Hepatocyte (in vitro differentiated cells): ENCODE measurements at regions not wholly inside any gene's neighbourhood (a gene's known extent, or its start where the extent isn't known, plus 50 kb on each side); places are given as distances from the start of the nearest gene placed in this dataset.

Source experiments
- DNase-seq: peaks from one replicate; pipeline ENCODE4 v3.0.0-alpha.2; 2016; ENCODE audit warnings: low spot score
- H2AFZ ChIP-seq: fragments of 200-600 bp; sonication (generic); 2 replicates; pipeline ENCODE4 v1.6.0; 2016; ENCODE audit warnings: antibody characterized with exemption, mild to moderate bottlenecking
- H3K27ac ChIP-seq: fragments of 200-600 bp; sonication (generic); 2 replicates; pipeline ENCODE4 v1.5.1; 2016; ENCODE audit warnings: mild to moderate bottlenecking
- H3K27me3 ChIP-seq: fragments of 200-600 bp; sonication (generic); 2 replicates; pipeline ENCODE4 v1.6.1; 2016
- H3K36me3 ChIP-seq: fragments of 200-600 bp; sonication (generic); replicated peaks from 2 replicates; pipeline ENCODE4 v1.5.1; 2016; ENCODE audit warnings: low read depth; ENCODE audit not compliant: insufficient read depth
- H3K4me1 ChIP-seq: fragments of 200-600 bp; sonication (generic); 2 replicates; pipeline ENCODE4 v1.5.1; 2016; ENCODE audit warnings: mild to moderate bottlenecking, moderate library complexity; ENCODE audit not compliant: insufficient read depth
- H3K4me2 ChIP-seq: fragments of 200-600 bp; sonication (generic); 2 replicates; pipeline ENCODE4 v1.6.0; 2016
- H3K4me3 ChIP-seq: fragments of 200-600 bp; sonication (generic); 2 replicates; pipeline ENCODE4 v1.5.1; 2016; ENCODE audit warnings: mild to moderate bottlenecking
- H3K79me2 ChIP-seq: fragments of 200-600 bp; sonication (generic); 2 replicates; pipeline ENCODE4 v1.6.0; 2017; ENCODE audit warnings: mild to moderate bottlenecking
- H3K9me2 ChIP-seq: fragments of 200-600 bp; sonication (generic); replicated peaks from 2 replicates; pipeline ENCODE4 v1.6.0; 2017; ENCODE audit warnings: mild to moderate bottlenecking; ENCODE audit not compliant: insufficient read depth
- H3K9me3 ChIP-seq: fragments of 200-600 bp; sonication (generic); 2 replicates; pipeline ENCODE4 v1.5.1; 2016; ENCODE audit warnings: low read depth, mild to moderate bottlenecking
- H4K20me1 ChIP-seq: fragments of 200-600 bp; sonication (generic); 2 replicates; pipeline ENCODE4 v1.6.0; 2016; ENCODE audit warnings: mild to moderate bottlenecking; ENCODE audit not compliant: insufficient read depth, poor library complexity, severe bottlenecking
- EZH2 ChIP-seq: fragments of 200-600 bp; sonication (generic); IDR thresholded peaks from 2 replicates; pipeline ENCODE4 v1.6.1; 2016; ENCODE audit warnings: antibody characterized with exemption, mild to moderate bottlenecking, borderline replicate concordance
- EZH2phosphoT487 ChIP-seq: fragments of 200-600 bp; sonication (generic); IDR thresholded peaks from one replicate; pipeline ENCODE4 v1.6.1; 2018; ENCODE audit warnings: antibody characterized with exemption, mild to moderate bottlenecking, low read depth, moderate library complexity; ENCODE audit not compliant: unreplicated experiment, severe bottlenecking
- WGBS: methylation state at CpG from one replicate; pipeline ENCODE4 v1.1.6; 2016; ENCODE audit warnings: low lambda C conversion rate; ENCODE audit errors: missing lambda C conversion rate; 5-methylcytosine and 5-hydroxymethylcytosine counted together
- TF ChIP-seq, protein P1 (sequence below): fragments of 200-600 bp; sonication (generic); IDR thresholded peaks from 2 replicates; pipeline ENCODE4 v1.5.1; 2016; ENCODE audit warnings: antibody characterized with exemption, mild to moderate bottlenecking; ENCODE audit not compliant: poor library complexity

DNA sequence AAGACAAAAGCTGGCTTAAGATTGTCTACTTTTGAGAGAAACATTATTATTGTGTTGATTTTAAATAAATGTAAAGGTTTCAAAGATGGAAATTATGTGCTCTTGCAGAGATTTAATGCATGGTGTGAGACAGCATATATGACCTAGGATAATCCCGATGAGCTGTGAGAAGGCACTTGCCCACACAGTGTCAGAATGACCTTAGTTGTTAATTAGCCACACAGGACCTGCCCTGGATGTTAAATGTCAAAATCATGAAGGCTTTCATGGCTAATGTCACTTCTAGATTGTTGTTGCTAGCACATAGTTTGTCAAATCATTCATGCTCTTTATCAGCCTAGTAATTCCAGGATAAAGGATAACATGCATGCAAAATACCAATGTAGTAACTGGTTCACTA lies 135.3 kb upstream of the GAP43 start:
- Histone ChIP-seq H3K4me1 (no peaks in the 10 kb centered on the region), H3K4me3 (no peak overlapping the region), H3K36me3 (no peaks in the 10 kb centered on the region), H4K20me1 (no peaks in the 10 kb centered on the region), H3K9me3 (no peaks in the 10 kb centered on the region), H3K27ac (no peak overlapping the region), H2AFZ (no peak overlapping the region), H3K79me2 (no peaks in the 10 kb centered on the region), H3K9me2 (no peaks in the 10 kb centered on the region), H3K27me3 (no peaks in the 10 kb centered on the region), H3K4me2 (no peak overlapping the region)
- TF ChIP-seq EZH2phosphoT487 (no peak), EZH2 (no peak)
- TF ChIP-seq, protein P1, sequence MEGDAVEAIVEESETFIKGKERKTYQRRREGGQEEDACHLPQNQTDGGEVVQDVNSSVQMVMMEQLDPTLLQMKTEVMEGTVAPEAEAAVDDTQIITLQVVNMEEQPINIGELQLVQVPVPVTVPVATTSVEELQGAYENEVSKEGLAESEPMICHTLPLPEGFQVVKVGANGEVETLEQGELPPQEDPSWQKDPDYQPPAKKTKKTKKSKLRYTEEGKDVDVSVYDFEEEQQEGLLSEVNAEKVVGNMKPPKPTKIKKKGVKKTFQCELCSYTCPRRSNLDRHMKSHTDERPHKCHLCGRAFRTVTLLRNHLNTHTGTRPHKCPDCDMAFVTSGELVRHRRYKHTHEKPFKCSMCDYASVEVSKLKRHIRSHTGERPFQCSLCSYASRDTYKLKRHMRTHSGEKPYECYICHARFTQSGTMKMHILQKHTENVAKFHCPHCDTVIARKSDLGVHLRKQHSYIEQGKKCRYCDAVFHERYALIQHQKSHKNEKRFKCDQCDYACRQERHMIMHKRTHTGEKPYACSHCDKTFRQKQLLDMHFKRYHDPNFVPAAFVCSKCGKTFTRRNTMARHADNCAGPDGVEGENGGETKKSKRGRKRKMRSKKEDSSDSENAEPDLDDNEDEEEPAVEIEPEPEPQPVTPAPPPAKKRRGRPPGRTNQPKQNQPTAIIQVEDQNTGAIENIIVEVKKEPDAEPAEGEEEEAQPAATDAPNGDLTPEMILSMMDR, result no peak
- WGBS, result 78% methylated on average over 1 of the region's 1 CpG
- no peak for DNase-seq

DNA sequence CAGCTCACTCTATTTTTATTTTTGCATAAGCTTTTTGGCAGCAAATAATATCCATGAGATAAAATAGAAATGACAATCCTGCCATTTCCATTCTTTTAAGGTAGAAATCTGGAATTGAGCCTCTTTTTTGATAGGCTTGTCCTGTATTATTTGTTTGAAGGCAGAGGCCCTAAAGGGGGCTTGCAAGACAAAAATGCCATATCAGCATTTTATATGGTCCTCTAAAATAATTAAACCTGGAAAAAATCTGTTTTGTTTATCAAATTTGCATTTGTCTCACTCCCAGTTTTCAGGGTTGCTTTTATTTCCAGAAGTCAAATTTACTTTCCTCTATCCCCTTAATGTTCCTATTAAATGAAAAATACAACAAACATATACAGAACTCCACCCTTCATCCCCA lies 134.9 kb upstream of the GAP43 start:
- H3K4me2 ChIP-seq, result no peak overlapping the region
- H3K27me3 ChIP-seq, result no peaks in the 10 kb centered on the region
- no peaks in the 10 kb centered on the region for H4K20me1 ChIP-seq
- no peaks in the 10 kb centered on the region for H3K79me2 ChIP-seq
- no peak for DNase-seq
- no peak overlapping the region for H2AFZ ChIP-seq
- no peak overlapping the region for H3K4me3 ChIP-seq
- H3K36me3 ChIP-seq, result no peaks in the 10 kb centered on the region
- no peaks in the 10 kb centered on the region for H3K9me3 ChIP-seq
- H3K4me1 ChIP-seq, result no peaks in the 10 kb centered on the region
- TF ChIP-seq, protein P1, result no peak
- TF ChIP-seq EZH2phosphoT487 (no peak), EZH2 (no peak)
- H3K27ac ChIP-seq, result no peak overlapping the region
- H3K9me2 ChIP-seq, result no peaks in the 10 kb centered on the region

GRCh38 chr3:115494826-115495225 lies 128.5 kb upstream of the GAP43 start:
- H3K9me2 ChIP-seq, result no peaks in the 10 kb centered on the region
- no peak for DNase-seq
- no peaks in the 10 kb centered on the region for H3K27me3 ChIP-seq
- no peaks in the 10 kb centered on the region for H3K36me3 ChIP-seq
- H2AFZ ChIP-seq, result no peak overlapping the region
- H3K4me3 ChIP-seq, result no peak overlapping the region
- no peaks in the 10 kb centered on the region for H3K79me2 ChIP-seq
- TF ChIP-seq EZH2phosphoT487 (no peak), EZH2 (no peak)
- TF ChIP-seq, protein P1, result no peak
- 79% methylated on average over 2 of the region's 2 CpGs for WGBS
- no peaks in the 10 kb centered on the region for H3K9me3 ChIP-seq
- no peaks in the 10 kb centered on the region for H4K20me1 ChIP-seq
- no peaks in the 10 kb centered on the region for H3K4me1 ChIP-seq
- no peak overlapping the region for H3K4me2 ChIP-seq
- no peak overlapping the region for H3K27ac ChIP-seq

DNA sequence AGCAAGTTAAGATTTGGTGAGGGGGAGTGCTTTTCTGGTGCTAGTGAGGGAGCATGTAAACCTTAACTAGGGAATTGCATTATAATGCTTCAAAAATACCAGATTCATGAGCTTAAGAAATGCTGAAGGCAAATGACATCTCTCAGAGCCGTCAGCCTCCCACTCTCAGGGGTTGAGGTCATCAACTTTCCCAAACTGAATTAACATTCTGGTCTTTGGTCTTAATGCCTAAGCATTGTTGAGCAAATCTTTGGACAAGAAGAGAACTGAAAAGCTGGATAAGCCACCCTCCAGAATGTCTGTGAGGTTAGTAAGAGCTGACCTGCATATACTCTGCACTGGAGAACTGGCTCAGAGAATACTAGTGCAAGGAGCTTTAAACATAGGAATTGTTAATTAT lies 124.9 kb upstream of the GAP43 start:
- no peaks in the 10 kb centered on the region for H3K9me2 ChIP-seq
- H2AFZ ChIP-seq, result no peak overlapping the region
- H3K27me3 ChIP-seq, result no peaks in the 10 kb centered on the region
- no peak overlapping the region for H3K4me2 ChIP-seq
- no peak for DNase-seq
- H3K4me1 ChIP-seq, result no peaks in the 10 kb centered on the region
- H3K27ac ChIP-seq, result no peak overlapping the region
- no peaks in the 10 kb centered on the region for H4K20me1 ChIP-seq
- 68% methylated on average over 1 of the region's 1 CpG for WGBS
- no peak overlapping the region for H3K4me3 ChIP-seq
- H3K36me3 ChIP-seq, result no peaks in the 10 kb centered on the region
- no peaks in the 10 kb centered on the region for H3K79me2 ChIP-seq
- H3K9me3 ChIP-seq, result no peaks in the 10 kb centered on the region
- TF ChIP-seq, protein P1, result no peak
- no peak for TF ChIP-seq EZH2phosphoT487
- no peak for TF ChIP-seq EZH2
